ENCODE measurements at regions not wholly inside any gene's neighbourhood (a gene's known extent, or its start where the extent isn't known, plus 50 kb on each side); places are given as distances from the start of the nearest gene placed in this dataset.

DNA sequence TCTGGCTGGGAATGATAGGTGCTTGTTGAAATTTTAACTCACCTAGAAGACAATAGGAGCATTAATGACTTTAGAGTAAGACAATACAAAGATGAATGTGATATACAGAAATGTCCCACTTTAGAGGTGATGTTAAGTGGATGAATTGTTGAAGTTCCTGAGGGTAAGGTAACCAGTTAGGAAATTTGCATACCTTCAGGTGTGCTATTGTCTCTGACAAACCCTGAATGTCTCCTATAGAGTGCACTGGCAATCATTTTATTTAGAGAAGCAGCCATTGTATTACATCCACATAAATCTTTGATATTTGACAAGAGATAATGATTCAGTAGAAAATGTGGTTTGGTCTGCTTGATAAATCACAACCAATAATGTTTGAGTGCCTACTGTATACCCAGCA, 228.5 kb downstream of the RNF144A start:
- TF ChIP-seq, protein P1, sequence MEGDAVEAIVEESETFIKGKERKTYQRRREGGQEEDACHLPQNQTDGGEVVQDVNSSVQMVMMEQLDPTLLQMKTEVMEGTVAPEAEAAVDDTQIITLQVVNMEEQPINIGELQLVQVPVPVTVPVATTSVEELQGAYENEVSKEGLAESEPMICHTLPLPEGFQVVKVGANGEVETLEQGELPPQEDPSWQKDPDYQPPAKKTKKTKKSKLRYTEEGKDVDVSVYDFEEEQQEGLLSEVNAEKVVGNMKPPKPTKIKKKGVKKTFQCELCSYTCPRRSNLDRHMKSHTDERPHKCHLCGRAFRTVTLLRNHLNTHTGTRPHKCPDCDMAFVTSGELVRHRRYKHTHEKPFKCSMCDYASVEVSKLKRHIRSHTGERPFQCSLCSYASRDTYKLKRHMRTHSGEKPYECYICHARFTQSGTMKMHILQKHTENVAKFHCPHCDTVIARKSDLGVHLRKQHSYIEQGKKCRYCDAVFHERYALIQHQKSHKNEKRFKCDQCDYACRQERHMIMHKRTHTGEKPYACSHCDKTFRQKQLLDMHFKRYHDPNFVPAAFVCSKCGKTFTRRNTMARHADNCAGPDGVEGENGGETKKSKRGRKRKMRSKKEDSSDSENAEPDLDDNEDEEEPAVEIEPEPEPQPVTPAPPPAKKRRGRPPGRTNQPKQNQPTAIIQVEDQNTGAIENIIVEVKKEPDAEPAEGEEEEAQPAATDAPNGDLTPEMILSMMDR (tag by site-specific recombination; IDR thresholded peaks at IDR 0.05) = no peak
- TF ChIP-seq ZNF473 (tag by site-specific recombination; IDR thresholded peaks at IDR 0.05) = no peak
- no peak for TF ChIP-seq ZFP41 (tag by site-specific recombination; IDR thresholded peaks at IDR 0.05; ENCODE audit: borderline replicate concordance)
- TF ChIP-seq ZEB2 (tag by site-specific recombination; IDR thresholded peaks at IDR 0.05) = no peak
